NOMO-1 treated with DMSO at 0.1 percent for 48 hours (cell line): ENCODE measurements at regions not wholly inside any gene's neighbourhood (a gene's known extent, or its start where the extent isn't known, plus 50 kb on each side); places are given as distances from the start of the nearest gene placed in this dataset.

Source experiments
- DNase-seq: peaks from one replicate; lab custom pipeline; 2025; ENCODE audit not compliant: unreplicated experiment; lab: John Stamatoyannopoulos, UW

DNA sequence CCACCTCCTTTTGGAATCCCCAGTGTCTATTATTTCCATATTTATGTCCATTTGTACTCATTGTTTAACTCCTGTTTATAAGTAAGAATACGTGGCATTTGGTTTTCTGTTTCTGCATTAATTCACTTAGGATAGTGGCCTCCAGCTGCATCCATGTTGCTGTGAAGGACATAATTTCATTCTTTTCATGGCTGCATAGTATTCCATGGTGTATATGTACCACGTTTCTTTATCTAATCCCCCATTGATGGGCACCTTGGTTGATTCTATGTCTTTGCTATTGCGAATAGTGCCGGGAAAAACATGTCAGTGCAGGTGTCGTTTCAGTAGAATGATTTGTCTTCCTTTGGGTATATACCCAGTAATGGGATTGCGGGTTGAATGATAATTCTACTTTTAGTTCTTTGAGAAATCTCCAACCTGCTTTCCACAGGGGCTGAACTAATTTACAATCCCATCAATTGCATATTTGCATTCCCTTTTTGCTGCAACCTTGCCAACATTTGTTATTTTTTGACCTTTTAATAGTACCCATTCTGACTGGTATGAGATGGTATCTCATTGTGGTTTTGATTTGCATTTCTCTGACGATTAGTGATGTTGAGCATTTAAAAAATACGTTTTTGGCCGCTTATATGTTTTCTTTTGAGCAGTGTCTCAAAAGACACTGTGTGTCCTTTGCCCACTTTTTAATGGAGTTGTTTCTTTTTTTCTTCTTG is 373.2 kb upstream of the TNRC6C start:
- no peak for DNase-seq

DNA sequence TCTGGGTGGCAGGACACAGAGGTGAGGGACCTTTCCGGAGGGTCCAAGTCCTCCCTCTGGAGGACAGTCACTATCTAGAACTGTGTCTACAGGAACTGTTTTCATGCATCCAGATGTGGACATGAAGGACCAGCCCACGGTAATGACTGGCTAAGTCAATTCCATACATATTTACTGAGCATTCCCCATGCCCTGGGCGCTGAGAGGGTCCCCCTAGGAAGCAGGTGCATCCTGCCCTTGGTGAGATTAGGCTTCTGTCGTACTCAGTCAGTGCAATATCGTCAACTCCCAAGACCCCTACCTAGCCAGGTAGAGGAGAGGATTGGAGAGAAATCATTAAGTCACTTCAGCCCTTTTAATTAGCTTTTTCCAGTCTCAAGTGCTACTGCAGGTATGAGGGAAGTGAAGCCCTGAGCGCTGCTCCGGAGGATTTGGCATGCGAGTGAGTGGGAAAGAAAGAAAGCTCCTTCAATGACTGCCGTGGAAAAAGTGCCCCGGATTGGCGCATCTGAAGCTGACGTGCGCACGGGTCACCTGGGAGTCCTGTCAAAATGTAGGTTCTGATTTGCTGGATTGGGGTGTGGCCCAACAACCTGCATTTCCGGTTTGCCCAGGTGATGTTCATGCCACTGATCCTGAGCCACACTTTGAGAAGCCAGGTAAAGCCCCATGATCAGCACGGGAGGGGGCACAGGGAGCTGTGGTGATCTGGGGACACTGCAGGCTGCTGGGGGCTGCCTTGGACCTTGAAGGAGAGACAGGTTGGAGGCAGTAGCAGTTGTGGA is 367.4 kb upstream of the TNRC6C start:
- no peak for DNase-seq

DNA sequence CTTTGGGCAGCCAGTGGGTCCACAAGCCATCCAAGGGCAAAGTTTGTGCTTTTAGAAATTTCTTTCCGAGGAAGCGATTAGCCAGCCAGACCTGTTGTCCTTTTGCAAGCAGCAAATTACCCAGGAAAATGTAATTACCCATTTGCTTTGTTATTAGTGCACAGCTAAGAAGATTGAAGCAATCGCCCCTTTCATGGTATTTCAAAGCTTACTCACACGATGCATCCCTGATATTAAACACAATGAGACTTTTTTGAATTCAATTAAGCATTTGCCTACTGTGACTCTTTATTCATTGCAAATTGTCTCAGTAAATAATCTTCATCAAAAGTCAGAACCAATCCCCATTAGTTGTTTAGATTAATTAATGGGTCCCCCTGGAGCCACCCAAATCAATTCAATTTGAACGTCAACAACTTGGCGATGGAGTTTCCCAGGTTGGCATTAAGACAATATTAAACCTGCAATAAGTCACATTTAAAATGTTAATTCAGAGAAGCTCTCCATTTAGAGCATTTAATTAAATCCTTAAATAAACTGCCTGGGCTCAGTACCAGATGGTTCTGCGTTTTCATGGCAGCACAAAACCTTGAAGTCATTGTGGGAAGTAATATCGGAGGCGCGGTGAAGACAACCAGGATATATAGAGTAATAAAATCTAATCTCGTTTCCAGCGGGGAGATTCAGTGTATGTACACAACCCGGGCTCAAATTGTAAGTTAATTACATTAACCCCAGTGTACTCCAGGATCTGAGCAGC is 366.2 kb upstream of the TNRC6C start:
- no peak for DNase-seq

DNA sequence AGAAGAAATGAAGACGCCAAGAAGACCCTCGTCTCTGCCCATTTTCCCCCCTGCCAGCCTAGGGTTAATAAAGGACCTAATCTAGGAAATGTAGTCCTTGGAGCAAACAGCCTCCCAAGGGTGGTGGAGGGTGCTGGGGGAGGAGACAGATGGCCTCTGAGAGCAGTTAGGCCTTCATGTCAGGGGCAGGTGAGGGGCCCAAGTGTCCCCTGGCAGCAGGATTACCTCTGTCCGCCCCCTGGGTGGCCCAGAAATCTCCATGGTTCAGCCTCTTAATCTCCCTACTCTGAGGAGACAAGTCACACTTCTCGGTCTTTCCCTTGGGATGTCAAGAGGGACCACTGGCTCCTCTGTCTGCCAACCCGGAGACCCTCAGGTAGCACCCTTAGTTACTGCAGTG is 365.4 kb upstream of the TNRC6C start:
- DNase-seq: no peak

DNA sequence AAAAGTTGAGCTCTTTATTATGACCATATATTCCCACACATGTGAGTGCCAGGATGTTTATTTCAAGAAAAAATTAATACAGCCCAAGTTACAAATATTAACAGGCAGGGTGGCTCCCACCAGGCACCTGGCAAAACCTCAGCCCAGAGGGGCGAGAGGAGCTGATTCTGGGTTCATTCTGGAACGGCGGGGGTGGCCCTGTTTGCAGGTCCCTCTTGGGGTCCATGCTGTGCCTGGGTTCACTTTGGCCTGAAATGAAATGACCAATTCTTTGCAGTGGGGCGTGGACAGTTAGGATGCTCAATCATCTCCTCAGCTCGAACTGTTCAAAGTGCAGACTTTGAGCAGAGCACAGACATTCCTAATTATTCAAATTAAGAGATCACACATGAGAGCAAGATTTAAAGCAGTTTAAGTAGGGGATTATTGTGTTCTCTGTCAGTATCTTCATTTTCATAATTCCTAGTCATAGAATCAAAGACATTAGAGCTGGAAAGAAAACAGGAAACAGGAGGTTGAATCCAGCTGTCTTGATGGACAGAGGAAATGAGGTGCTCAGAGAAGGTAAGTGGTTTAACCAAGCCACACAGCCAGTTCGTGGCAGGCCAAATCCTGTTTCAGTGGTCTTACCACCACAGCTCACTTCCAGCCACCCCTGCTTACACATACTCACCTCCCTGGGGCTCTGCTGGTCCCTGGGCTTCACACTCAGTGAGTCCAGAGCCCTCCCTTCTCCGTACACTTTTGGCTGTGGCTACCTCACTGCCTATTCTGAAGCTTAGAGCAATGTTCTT is 363.9 kb upstream of the TNRC6C start:
- no peak for DNase-seq

DNA sequence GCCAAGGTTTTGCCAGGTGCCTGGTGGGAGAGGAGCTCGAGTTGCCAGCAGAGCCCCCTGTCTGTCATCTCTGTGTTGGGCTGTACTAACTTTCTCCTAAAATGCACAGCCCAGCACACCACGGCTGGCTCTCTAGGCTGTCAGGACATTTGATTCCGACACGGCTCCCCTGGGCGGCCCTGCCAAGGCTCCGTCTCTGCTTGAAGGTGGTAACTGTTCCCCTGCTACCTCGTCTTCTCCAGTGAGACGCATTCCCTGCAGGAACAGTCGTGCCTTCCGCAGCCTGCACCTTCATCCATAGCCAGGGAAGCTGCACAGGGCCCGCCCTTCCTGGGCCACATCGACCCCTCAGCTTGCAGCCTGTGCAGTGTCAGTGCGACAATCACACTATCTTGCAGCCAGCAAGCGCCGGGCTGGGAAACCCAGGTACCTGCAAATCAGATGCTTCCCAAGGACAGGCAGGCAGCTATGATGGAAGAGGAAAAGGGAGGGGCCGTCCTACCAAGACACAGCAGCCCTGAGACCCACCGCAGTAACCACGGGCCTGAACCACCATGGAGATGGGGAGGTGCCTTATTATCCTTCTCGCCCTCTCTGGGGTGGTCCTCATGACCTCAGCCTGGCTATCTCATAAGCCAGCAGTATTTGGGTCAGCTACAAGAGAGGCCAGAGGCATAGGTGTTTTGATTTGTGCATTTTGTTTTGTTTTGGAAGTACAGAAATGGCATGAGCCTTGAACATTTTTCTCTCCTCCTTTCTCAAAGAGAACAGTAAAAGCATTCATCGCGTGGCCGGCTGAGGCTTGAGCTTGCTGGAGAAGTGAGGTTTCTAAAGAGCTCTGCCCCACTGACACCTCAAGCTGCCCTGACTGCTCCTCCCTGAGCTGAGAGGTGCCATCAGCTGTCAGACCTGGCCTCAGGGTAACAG is 361.7 kb upstream of the TNRC6C start:
- DNase-seq: no peak

DNA sequence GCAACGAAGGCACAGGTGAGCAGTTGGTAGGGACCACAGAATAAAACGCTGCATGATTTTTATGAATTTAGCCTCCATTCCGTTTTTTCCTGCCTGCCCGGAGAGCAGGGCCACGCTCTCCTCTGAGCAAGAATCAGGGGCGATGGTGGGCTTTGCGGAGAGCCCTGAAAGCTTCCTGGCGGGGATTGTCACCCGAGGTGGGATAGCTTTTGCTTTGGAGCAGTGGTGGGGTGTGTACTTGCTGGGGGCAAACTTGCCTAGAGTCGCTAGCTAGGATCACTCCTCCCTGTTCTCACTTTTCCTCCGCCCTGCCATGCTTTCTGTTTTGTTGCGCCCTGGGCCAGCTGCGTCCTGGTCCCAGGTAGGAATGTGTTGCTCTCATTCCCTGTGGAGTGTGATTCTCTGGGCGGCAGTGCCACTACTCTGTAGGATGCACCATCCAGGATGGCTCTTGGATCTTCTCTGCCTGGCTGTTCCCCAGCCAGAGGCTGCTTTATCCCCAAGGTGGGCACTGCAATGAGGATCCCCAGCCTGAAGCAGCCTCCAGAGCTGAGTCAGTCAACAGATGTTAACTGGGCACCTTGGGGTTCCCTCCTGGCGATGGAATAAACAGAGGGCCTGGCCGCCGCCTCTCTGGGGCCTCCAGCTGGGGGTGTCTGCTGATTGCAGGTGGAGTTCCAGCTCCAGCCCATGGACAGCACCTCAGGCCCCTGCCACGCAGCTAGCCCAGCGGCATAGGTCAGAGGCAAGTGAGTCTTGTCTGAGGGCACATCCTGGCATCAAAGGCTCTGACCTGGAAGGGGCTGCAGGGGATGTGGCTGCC is 360.9 kb upstream of the TNRC6C start:
- no peak for DNase-seq

DNA sequence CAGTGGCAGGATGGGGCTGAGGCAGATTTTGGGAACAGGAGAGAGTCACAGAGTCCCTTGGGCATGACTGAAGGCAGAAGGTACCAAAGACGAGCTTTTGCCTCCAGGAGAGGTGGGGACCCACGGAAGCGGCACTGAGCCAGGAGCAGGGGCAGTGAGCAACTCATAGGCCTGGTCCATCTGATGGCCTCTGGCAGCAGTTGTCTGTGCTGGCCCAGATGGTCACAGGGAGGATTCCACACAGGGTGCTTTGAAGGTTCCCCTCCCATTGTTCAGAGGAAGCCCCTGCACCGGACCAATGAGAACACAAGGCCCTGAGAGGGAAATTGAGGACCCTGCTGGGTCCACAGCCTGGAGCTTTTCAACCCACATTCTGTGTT is 360.3 kb upstream of the TNRC6C start:
- DNase-seq: no peak

DNA sequence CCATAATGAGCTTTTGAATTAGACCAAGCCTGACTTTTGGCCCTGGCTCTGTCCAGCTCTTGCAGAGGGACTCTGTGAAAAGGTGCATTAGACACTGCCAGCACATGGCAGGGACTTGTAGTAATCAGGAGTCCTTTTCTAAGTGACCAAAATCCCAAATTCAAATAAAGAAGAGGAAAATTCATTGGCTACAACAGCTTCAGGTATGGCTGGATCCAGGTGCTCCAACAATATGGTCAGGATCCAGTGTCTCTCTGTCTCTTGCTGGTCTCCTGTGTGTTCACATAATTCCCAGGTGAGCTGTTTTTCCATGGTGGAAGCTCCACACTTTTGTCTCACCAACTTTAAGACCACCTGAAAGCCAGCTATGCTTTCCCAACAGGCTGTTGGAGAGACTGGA is 358.8 kb upstream of the TNRC6C start:
- no peak for DNase-seq

DNA sequence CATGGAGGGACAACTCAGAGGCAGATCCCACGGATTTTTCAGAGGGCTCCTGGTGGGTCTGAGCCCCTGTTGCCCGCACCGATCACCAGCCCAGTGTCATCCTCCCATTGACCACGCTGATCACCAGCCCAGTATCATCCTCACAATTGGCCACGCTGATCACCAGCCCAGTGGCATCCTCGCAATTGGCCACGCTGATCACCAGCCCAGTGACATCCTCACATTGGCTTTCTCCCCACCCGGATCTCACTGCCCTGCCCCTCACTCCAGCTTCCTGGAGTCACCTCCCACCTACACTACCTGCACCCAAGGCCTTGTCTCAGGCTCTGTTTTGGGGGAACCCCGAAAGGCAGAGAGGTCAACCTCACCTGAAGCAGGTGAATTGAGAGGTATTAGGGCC is 358.2 kb upstream of the TNRC6C start:
- DNase-seq: no peak

DNA sequence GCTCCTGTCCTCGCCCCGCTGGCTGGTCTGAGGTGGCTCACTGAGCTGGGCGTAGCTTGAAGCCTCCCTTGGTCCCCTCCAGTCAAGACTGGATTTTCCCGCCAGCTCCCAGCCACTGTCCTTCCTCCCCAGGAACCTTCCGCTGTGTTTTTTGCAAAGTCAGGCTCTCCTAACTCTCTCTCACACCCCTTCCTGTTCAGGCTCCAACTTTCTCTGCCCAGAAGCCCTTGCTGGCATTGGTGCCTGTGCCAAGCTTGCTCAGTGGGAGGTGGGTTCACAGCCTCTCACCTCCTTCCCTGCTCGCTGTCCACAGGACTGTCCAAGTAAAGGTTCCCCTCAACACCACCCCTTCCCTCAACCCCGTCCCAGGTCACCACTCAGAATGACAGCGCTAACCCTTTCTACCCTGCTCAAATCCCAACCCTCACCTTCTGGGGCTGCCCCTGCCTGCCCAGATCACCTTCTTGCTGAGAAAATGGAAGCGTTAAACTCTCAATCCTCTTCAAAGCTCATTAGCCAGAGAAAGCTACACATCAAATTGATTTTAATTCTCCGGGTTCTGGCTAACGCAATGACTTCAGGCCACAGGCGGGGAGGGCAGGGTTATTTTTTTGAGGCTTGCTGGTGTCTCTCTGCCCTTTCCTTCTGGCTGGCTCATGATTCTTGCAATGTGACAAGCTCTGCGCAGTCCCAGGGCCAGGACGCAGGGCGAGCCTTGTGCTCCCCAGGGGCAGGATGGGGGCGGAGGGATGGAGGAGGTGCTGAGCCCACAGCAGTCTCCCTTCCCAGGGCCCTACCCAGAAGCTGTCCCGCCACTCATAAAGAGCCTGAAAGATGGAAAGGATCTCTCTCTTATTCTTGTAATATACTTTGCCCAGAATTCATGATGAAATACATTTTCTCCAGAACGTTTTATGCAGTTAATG is 357.2 kb upstream of the TNRC6C start:
- DNase-seq: no peak

DNA sequence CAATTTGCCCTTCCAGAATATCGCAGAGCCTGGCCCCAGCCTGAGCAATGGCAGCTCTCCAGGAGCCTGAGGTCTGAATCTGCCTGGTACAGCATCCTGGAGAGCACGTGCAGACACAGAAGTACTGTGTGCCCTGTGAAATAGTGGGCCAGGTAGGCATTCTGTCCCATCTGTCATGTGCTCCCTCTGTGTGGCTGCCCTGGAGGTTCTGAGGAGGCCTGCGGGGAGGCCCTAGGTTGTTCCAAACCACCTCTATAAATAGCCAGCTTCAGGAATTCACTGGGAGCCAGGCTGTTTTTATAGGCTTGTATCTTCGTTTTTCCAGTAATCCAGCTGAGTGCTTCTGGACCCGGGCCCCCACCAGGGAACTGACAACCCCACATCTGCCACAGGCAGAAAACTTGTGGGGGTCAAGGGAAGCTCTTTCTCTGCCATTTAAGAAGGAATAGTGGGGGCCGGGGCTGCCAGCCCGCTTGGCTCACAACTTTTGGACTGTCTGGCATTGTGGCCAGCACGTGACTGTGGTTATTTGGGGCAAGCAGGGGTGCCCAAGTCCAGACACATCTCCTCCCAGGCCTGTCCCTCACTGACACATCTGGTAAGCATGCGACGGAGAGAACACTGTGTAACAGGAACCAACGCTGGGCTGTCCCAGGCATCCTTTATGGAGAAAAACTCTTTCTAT is 356.3 kb upstream of the TNRC6C start:
- no peak for DNase-seq

DNA sequence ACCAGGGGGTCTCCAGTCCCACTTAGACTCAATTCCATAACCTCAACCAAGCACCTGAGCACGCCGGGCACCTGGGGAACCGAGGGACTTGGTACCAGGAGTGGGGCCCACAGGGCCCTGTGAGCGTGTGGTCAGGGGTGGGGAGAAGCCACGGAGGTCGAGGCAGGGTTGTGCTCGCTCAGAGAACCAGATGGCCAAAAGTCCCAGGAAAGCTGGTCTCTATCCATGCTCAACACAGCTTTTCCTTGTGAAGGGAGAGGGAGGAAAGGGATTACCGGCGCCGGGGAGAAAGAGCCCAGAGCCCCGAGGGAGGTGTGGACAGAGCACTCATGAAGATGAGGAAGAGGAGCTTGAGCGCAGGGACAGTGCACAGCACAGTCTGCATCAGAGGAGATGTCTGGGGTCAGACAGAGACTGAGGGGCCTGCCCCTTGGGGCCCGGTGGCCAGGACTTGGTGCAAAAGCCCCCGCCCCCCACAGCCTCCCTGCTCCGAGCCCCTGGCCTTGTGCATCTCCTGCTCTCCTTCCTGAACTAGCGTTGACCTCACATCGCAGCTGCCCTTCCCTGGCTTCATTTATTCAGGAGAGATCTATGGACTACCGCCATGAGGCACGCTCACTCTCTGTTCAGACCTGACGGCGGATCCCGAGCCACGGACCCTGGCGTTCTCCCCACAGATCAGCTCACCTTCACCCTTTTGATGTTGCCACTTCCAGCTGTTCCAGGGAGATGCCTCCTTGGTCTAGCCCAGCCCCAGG is 355.4 kb upstream of the TNRC6C start:
- no peak for DNase-seq

DNA sequence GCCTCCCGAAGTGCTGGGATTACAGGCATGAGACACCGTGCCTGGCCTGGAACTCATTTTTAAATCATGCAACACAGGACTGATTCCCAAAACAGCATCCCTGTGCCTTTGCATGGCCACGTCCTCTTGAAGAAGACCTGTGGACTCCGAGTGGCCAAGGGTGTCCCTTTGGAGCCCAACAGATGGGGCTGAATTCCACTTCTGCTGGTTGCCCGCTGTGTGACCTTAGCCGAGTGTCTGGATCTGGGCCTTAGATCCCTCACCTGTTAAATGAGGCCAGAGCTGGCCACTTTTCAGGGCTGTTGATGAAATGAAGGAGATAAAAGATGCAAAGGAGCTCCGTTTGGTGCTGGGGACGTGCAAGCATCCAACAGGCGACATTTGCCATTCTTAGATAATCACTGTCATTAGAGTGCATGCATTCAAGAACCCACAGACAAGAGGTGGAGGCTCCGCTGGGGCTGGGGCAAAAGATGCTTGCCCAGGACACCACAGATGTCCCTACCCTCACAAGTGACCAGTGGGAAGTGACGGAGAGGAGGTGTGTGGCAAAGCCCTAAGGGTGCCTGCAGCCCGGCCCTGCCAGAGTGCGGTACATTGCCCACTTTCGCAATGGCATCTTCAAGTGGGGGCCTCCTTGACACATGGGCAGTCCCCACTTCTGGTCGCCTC is 354.1 kb upstream of the TNRC6C start:
- no peak for DNase-seq

DNA sequence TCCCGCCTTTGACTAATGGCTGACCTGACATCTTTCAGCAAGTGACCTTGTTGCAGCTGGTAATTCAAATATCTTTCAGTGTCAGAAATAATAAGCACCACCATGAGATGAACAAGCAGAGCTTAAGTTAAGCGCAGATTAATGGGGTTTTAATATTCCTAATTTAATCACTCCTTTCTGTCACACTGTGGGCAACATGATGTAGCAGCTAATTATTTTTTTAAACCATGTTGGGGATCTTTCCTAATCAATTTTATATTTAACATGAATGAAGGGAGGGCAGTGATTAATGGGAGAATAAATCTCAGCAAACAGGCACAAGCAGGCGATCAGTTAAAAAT is 353.6 kb upstream of the TNRC6C start:
- no peak for DNase-seq

DNA sequence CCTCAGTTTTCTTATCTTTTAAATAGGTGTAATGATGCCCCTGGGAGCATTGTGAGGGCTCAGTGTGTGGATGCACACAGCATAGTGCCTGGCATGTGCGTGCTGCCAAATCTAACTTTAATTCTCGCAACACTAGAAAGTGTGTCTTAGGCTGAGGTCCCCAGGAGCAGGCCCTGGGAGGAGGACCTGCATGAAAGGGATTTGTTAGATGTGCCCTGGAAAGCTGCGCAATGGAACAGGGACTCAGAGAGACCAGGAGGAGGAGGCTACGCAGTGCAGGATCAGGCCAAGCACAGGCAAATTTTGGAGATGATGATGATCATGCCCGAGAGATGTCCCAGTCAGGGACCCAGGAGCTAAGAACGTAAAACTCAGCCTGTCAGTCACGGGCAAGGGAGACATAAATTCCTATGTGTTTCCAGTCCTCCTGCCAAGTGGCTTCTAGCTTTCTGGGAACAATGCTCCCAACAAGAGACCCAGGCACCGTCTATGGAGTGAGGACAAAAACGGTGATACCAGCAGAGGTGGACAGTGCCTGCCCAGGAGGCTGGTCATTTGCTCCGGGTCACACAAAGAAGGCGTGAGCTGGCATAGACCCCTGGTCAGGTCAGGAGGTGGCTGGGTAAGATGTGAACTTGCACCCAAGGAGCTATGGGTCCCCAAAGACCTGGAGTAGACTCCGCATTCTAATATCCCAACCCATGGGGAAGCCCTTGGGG is 352.2 kb upstream of the TNRC6C start:
- DNase-seq: no peak
